D721Med (cell line): ENCODE measurements at regions not wholly inside any gene's neighbourhood (a gene's known extent, or its start where the extent isn't known, plus 50 kb on each side); places are given as distances from the start of the nearest gene placed in this dataset.

Experiments
- DNase-seq: peaks from one replicate; pipeline ENCODE4 v3.0.0; 2011; ENCODE audit warnings: low spot score; ENCODE audit not compliant: insufficient read length
- FAIRE-seq: peaks from 2 replicates; lab custom pipeline; 2011; peaks lifted over from hg19 to GRCh38; lab: Jason Lieb, UNC
- TF ChIP-seq, protein P1 (sequence below): IDR thresholded peaks from 2 replicates; pipeline ENCODE4 v1.5.1; 2012; ENCODE audit warnings: mild to moderate bottlenecking, control low read depth; ENCODE audit not compliant: insufficient read depth; ENCODE audit errors: missing control alignments

DNA sequence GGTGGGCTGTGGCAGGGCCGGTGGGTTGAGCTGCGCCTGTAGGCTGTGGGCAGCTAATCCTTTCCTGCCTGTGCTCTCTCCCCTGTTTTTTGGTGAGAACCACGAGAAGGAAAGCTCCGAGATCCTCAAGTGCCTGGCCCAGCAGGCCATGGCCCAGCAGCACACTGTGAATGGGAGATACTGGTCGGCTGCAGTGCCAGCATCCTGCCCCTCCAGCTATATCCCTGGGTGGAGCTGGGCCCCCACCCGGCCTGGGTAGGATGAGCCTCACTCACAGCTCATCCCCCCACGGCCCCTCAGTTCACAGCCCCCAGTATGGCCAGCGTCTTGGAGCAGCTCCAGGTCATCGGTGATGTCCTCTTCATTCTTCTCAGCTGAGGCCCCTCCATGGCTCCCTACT is 164.4 kb upstream of the ZNF267 start:
- no peak for DNase-seq
- FAIRE-seq = no peak
- TF ChIP-seq, protein P1, sequence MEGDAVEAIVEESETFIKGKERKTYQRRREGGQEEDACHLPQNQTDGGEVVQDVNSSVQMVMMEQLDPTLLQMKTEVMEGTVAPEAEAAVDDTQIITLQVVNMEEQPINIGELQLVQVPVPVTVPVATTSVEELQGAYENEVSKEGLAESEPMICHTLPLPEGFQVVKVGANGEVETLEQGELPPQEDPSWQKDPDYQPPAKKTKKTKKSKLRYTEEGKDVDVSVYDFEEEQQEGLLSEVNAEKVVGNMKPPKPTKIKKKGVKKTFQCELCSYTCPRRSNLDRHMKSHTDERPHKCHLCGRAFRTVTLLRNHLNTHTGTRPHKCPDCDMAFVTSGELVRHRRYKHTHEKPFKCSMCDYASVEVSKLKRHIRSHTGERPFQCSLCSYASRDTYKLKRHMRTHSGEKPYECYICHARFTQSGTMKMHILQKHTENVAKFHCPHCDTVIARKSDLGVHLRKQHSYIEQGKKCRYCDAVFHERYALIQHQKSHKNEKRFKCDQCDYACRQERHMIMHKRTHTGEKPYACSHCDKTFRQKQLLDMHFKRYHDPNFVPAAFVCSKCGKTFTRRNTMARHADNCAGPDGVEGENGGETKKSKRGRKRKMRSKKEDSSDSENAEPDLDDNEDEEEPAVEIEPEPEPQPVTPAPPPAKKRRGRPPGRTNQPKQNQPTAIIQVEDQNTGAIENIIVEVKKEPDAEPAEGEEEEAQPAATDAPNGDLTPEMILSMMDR = no peak

DNA sequence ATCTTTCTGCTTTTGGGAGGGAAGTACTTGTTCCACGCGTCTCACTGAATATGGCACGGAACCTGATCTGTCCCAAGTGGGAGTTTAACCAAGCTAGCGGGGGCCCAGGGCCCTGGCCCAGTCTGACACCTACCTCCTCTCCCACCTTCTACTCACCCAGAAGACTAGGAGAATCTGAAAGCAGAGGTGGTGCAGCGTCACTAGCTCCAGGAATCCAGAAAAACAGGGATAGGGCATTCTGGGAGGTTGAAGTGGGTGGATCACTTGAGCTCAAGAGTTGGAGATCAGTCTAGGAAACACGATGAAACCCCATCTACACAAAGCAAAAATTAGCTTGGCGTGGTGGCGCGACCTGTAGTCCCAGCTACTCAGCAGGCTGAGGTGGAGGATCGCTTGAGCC is 163.5 kb upstream of the ZNF267 start:
- TF ChIP-seq, protein P1 = no peak
- no peak for DNase-seq
- no peak for FAIRE-seq

DNA sequence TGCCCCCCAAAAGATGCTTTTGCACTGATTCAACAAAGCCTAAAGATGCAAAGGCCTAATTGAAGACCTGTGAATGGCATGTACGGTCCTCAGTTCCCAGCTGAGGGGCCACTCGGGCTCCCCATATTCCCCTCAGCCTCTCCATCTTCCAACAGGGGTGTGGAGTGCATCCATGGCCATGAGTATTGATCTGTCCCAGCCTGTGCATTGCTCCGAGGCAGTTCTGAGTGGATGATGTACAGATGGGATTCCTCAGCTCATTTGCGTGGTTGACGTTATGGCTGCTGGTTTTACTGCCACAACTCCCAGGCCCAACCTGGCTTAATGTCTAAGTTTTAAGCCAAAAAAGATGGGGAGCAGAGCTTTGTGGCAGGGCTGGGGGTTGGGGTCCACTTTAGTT is 162.7 kb upstream of the ZNF267 start:
- no peak for FAIRE-seq

DNA sequence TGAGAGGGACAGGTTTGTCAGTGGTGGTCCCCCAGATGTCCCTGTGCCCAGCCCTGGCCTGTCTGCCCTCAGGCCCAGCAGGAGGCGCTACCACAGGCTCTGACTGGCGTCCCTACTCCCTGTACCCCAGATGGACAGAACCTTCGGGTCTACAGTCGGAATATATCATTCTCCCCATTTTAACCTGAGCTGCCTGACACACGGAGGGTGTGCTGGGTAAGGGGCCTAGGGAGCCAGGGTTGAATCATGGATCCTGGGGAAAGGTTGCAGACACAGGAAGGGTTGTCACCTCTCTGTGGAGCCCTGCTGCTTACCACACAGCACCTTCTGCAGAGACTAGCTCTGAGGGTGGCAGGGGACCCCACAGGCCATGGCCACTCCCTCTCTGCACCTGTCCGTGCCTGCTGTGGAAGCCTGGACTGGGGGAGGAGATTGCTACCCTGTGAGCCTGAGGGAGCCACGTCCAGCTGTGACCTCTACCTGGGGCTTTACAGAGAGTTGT is 162.2 kb upstream of the ZNF267 start:
- FAIRE-seq = no peak
- DNase-seq = no peak
- TF ChIP-seq, protein P1 = no peak

More for the DNA sequence above, 162.7 kb upstream of the ZNF267 start:
- no peak for DNase-seq
- TF ChIP-seq, protein P1 = no peak

DNA sequence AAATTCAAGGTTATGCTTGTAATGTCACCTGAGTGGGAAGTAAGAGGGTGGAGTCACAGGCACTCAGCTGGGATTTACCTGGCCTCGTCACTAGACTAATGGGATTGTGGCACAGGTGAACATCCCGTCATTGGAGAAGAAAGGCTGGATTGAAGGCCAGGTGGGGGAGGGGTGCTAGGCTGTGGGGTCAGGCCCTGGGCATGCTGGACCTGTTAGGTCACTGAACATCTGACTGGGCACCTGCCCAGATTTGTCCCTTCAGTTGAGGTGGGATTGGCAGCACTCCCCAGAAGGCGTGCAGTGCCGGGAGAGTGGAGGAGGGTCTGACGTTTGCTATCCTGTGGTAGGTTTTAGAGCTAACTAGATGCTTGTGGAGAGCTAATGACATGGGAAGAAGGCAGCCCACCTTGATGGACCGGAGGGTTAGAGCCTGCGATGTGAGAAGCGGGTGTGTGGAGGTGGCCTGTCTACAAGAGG is 161.5 kb upstream of the ZNF267 start:
- TF ChIP-seq, protein P1 = no peak
- DNase-seq (no peak), FAIRE-seq (no peak)

DNA sequence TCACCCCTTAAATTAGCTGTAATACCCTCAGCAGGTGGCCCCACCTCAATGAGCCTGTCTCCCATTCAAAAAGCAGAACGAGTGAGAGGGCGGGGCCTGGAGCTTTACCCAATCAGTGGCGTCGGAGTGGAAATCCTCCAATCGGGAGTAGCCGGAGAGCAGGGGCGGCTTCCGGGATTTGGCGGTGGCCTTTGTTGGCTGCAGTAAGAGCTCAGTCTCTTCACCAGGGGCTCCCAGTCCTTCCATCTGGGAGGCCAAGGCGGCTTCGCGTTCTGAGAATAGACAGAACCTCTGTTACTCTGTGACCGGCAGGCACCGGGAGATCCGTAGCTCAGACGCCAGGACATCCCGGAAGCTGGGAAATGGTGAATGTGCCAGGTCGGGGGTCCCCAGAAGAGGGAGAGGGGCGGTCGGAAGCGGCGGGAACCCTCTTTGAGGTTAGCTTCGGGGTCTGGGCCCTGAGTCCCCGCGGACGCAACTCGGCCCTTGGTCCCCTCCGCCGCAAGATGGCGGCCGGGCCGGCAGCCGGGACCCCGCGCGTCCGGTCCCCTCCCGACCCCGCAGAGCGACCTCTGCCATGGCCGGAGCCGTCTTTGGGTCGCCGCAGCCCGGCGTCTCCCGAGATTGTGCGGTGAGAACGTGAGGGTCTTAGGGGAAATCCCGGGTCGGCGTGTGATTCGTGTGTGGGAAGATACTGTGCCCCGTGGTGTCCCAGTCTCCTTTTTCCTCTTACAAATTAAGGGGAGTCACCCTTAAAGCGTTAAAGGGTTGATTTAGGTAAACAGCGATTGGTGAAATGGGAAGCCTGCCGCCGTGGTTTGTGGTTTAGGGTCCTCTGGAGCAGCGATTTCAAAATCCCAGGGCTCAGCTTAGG is 160.3 kb upstream of the ZNF267 start:
- peak; percentile 90 for DNase-seq
- FAIRE-seq = no peak
- TF ChIP-seq, protein P1 = no peak
